HepG2 (cell line): ENCODE measurements at regions not wholly inside any gene's neighbourhood (a gene's known extent, or its start where the extent isn't known, plus 50 kb on each side); places are given as distances from the start of the nearest gene placed in this dataset.

Experiments
- MTA1 ChIP-seq: sonication (generic); formaldehyde crosslinking; IDR thresholded peaks from 2 replicates; pipeline ENCODE4 v1.4.0; 2020; ENCODE audit warnings: missing genetic modification reagents, mild to moderate bottlenecking, borderline replicate concordance
- NFRKB ChIP-seq: fragments of 450-650 bp; IDR thresholded peaks from 2 replicates; pipeline ENCODE4 v1.6.1; 2017
- PHF20 ChIP-seq: sonication (generic); formaldehyde crosslinking; IDR thresholded peaks from 2 replicates; pipeline ENCODE4 v1.5.0; 2020; ENCODE audit warnings: mild to moderate bottlenecking, missing genetic modification reagents
- RORA ChIP-seq: sonication (generic); formaldehyde crosslinking; IDR thresholded peaks from 2 replicates; pipeline ENCODE4 v1.5.0; 2020; ENCODE audit warnings: mild to moderate bottlenecking, missing genetic modification reagents, moderate library complexity
- SIX1 ChIP-seq: sonication (generic); formaldehyde crosslinking; IDR thresholded peaks from 2 replicates; pipeline ENCODE4 v1.4.0; 2020; ENCODE audit warnings: missing genetic modification reagents, borderline replicate concordance
- XRCC5 ChIP-seq: fragments of 200-400 bp; formaldehyde crosslinking; optimal IDR thresholded peaks from 2 replicates; pipeline ENCODE3; 2017; ENCODE audit warnings: mild to moderate bottlenecking, low read length
- ZNF746 ChIP-seq: sonication (generic); formaldehyde crosslinking; IDR thresholded peaks from 2 replicates; pipeline ENCODE4 v1.8.0; 2022; ENCODE audit warnings: mild to moderate bottlenecking, missing genetic modification reagents
- ZSCAN20 ChIP-seq: sonication (generic); formaldehyde crosslinking; IDR thresholded peaks from 2 replicates; pipeline ENCODE4 v1.4.0; 2020; ENCODE audit warnings: missing genetic modification reagents, mild to moderate bottlenecking, borderline replicate concordance
- TF ChIP-seq, protein P1 (sequence below): sonication (generic); formaldehyde crosslinking; IDR thresholded peaks from 2 replicates; pipeline ENCODE4 v1.8.1; 2022; ENCODE audit warnings: low read depth, mild to moderate bottlenecking, missing genetic modification reagents
- TF ChIP-seq, protein P2 (sequence below): sonication (generic); formaldehyde crosslinking; IDR thresholded peaks from 2 replicates; pipeline ENCODE4 v1.5.0; 2020; ENCODE audit warnings: mild to moderate bottlenecking, missing genetic modification reagents, borderline replicate concordance
- TF ChIP-seq, protein P3 (sequence below): sonication (generic); formaldehyde crosslinking; IDR thresholded peaks from 2 replicates; pipeline ENCODE4 v1.4.0; 2020; ENCODE audit warnings: missing genetic modification reagents
- TF ChIP-seq, protein P4 (sequence below): sonication (generic); formaldehyde crosslinking; IDR thresholded peaks from 2 replicates; pipeline ENCODE4 v1.5.0; 2020; ENCODE audit warnings: mild to moderate bottlenecking, missing genetic modification reagents
- TF ChIP-seq, protein P5 (sequence below): sonication (generic); formaldehyde crosslinking; IDR thresholded peaks from 2 replicates; pipeline ENCODE4 v1.4.0; 2020; ENCODE audit warnings: mild to moderate bottlenecking, missing genetic modification reagents
- TF ChIP-seq, protein P6 (sequence below): sonication (generic); formaldehyde crosslinking; IDR thresholded peaks from 2 replicates; pipeline ENCODE4 v1.4.0; 2020; ENCODE audit warnings: missing genetic modification reagents
- TF ChIP-seq, protein P7 (sequence below): sonication (generic); formaldehyde crosslinking; IDR thresholded peaks from 2 replicates; pipeline ENCODE4 v1.8.1; 2023; ENCODE audit warnings: missing genetic modification reagents, inconsistent platforms, borderline replicate concordance

DNA sequence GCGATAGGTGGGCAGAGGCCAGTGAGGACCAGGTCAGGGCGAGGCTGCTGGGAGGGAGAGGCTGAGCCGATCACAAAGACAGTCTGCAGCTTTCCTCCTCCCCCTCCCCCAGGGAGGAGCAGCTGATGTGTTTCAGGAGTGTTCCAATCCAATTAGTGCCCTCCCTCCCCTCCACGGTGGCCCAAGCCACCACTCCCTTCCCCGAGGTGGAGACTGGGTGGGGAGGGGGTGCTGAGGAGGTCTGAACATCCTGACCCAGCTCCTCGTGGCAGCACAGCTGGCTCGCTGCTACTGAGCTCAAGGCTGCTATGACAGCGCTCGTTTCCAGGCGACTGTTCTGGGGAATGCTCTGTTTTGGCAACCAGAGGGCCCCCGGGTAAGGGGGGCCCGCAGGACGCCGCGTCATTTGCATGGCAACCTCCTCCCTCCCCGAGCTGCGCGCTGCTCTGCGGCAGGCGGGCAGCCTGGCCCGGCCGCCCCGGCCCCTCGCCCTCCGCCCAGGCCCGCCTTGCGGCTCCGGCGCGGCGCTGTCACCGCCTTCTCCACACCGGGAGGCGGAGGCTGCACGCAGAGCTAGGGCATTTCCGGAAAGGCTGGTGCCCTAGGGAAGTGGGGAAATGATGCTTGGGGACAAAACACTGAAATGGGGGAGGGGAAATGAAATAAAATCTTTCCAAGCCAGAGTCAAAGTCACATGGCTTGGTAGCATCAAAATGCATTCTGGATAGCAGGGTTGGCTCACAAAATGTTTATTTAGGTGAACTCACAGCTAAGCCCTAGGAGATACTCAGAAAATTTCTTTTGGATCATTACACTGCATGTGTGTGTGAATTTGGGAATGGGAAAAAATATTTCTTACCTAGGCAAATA is 67.4 kb upstream of the PIM1 start (continued):
- TF ChIP-seq, protein P1, sequence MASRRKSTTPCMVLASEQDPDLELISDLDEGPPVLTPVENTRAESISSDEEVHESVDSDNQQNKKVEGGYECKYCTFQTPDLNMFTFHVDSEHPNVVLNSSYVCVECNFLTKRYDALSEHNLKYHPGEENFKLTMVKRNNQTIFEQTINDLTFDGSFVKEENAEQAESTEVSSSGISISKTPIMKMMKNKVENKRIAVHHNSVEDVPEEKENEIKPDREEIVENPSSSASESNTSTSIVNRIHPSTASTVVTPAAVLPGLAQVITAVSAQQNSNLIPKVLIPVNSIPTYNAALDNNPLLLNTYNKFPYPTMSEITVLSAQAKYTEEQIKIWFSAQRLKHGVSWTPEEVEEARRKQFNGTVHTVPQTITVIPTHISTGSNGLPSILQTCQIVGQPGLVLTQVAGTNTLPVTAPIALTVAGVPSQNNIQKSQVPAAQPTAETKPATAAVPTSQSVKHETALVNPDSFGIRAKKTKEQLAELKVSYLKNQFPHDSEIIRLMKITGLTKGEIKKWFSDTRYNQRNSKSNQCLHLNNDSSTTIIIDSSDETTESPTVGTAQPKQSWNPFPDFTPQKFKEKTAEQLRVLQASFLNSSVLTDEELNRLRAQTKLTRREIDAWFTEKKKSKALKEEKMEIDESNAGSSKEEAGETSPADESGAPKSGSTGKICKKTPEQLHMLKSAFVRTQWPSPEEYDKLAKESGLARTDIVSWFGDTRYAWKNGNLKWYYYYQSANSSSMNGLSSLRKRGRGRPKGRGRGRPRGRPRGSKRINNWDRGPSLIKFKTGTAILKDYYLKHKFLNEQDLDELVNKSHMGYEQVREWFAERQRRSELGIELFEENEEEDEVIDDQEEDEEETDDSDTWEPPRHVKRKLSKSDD (CRISPR knock-in tag): no peak
- TF ChIP-seq MTA1 (CRISPR knock-in tag) (peak; percentile 66; the same call in 1 of the 2 replicates), NFRKB (no peak), ZNF746 (CRISPR knock-in tag) (peak; percentile 41; the same call in 1 of the 2 replicates), XRCC5 (peak; percentile 91), RORA (CRISPR knock-in tag) (no peak), ZSCAN20 (CRISPR knock-in tag) (no peak; the same call in 1 of the 2 replicates), PHF20 (CRISPR knock-in tag) (peak; percentile 45; the same call in 1 of the 2 replicates), SIX1 (CRISPR knock-in tag) (peak; percentile 29; the same call in 1 of the 2 replicates)
- TF ChIP-seq, protein P2, sequence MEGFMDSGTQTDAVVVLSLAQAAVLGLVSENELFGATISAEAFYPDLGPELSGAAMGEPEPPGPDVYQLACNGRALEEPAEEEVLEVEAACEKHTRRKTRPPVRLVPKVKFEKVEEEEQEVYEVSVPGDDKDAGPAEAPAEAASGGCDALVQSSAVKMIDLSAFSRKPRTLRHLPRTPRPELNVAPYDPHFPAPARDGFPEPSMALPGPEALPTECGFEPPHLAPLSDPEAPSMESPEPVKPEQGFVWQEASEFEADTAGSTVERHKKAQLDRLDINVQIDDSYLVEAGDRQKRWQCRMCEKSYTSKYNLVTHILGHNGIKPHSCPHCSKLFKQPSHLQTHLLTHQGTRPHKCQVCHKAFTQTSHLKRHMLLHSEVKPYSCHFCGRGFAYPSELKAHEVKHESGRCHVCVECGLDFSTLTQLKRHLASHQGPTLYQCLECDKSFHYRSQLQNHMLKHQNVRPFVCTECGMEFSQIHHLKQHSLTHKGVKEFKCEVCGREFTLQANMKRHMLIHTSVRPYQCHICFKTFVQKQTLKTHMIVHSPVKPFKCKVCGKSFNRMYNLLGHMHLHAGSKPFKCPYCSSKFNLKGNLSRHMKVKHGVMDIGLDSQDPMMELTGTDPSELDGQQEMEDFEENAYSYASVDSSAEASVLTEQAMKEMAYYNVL (CRISPR knock-in tag): peak; percentile 69; the same call in 1 of the 2 replicates
- TF ChIP-seq, protein P3, sequence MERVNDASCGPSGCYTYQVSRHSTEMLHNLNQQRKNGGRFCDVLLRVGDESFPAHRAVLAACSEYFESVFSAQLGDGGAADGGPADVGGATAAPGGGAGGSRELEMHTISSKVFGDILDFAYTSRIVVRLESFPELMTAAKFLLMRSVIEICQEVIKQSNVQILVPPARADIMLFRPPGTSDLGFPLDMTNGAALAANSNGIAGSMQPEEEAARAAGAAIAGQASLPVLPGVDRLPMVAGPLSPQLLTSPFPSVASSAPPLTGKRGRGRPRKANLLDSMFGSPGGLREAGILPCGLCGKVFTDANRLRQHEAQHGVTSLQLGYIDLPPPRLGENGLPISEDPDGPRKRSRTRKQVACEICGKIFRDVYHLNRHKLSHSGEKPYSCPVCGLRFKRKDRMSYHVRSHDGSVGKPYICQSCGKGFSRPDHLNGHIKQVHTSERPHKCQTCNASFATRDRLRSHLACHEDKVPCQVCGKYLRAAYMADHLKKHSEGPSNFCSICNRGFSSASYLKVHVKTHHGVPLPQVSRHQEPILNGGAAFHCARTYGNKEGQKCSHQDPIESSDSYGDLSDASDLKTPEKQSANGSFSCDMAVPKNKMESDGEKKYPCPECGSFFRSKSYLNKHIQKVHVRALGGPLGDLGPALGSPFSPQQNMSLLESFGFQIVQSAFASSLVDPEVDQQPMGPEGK: peak; percentile 98
- TF ChIP-seq, protein P4, sequence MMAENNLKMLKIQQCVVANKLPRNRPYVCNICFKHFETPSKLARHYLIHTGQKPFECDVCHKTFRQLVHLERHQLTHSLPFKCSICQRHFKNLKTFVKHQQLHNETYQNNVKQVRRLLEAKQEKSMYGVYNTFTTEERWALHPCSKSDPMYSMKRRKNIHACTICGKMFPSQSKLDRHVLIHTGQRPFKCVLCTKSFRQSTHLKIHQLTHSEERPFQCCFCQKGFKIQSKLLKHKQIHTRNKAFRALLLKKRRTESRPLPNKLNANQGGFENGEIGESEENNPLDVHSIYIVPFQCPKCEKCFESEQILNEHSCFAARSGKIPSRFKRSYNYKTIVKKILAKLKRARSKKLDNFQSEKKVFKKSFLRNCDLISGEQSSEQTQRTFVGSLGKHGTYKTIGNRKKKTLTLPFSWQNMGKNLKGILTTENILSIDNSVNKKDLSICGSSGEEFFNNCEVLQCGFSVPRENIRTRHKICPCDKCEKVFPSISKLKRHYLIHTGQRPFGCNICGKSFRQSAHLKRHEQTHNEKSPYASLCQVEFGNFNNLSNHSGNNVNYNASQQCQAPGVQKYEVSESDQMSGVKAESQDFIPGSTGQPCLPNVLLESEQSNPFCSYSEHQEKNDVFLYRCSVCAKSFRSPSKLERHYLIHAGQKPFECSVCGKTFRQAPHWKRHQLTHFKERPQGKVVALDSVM (CRISPR knock-in tag): peak; percentile 76
- TF ChIP-seq, protein P5, sequence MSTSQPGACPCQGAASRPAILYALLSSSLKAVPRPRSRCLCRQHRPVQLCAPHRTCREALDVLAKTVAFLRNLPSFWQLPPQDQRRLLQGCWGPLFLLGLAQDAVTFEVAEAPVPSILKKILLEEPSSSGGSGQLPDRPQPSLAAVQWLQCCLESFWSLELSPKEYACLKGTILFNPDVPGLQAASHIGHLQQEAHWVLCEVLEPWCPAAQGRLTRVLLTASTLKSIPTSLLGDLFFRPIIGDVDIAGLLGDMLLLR: no peak
- TF ChIP-seq, protein P6, sequence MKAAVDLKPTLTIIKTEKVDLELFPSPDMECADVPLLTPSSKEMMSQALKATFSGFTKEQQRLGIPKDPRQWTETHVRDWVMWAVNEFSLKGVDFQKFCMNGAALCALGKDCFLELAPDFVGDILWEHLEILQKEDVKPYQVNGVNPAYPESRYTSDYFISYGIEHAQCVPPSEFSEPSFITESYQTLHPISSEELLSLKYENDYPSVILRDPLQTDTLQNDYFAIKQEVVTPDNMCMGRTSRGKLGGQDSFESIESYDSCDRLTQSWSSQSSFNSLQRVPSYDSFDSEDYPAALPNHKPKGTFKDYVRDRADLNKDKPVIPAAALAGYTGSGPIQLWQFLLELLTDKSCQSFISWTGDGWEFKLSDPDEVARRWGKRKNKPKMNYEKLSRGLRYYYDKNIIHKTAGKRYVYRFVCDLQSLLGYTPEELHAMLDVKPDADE (CRISPR knock-in tag): peak; percentile 82; the same call in 1 of the 2 replicates
- TF ChIP-seq, protein P7, sequence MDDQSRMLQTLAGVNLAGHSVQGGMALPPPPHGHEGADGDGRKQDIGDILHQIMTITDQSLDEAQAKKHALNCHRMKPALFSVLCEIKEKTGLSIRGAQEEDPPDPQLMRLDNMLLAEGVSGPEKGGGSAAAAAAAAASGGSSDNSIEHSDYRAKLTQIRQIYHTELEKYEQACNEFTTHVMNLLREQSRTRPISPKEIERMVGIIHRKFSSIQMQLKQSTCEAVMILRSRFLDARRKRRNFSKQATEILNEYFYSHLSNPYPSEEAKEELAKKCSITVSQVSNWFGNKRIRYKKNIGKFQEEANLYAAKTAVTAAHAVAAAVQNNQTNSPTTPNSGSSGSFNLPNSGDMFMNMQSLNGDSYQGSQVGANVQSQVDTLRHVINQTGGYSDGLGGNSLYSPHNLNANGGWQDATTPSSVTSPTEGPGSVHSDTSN (CRISPR knock-in tag): no peak
